22Rv1 (cell line): ENCODE measurements at regions not wholly inside any gene's neighbourhood (a gene's known extent, or its start where the extent isn't known, plus 50 kb on each side); places are given as distances from the start of the nearest gene placed in this dataset.

ENCODE experiments used
- CTCF ChIP-seq: fragments of 450-650 bp; IDR thresholded peaks from 2 replicates; pipeline ENCODE4 v1.5.1; 2017; ENCODE audit warnings: mild to moderate bottlenecking
- ZFX ChIP-seq: fragments of 450-650 bp; IDR thresholded peaks from 2 replicates; pipeline ENCODE4 v1.6.1; 2017; ENCODE audit warnings: antibody characterized with exemption, borderline replicate concordance

GRCh38 chr16:58958749-58959148 lies 224.6 kb upstream of the GOT2 start:
- TF ChIP-seq CTCF, result no peak
- no peak for TF ChIP-seq ZFX
